ENCODE measurements at regions not wholly inside any gene's neighbourhood (a gene's known extent, or its start where the extent isn't known, plus 50 kb on each side); places are given as distances from the start of the nearest gene placed in this dataset.

DNA sequence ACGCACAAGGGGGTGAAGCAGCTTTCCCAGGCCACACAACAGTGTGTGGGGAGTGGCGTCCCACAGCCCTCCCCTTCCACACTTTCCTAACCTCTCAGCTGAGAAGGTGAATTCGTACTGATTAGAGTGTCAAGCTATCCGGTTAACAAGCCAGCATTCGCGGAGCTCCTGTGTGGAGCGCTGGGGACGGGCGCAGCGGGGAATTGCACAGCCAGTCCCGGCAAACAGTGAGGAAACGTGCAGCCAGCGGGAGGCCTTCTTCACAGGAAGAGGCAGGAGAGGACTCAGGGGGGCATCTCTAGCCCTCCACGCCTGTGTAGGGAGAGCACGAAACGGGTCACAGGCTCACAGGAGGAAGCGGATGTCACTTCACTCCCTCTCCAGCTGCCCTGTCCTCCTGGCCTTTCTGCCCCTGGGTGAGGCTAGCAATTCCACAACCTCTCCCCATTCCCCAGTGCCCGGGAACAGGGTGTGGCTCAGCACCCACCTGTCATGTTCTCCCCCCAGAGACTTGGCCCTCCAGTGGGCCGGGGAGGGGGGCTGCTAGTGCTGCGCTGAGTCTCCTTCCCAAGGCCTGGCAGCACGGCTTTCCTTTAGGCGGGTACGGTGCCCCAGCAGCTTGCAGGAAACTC, 117.3 kb downstream of the CPZ start:
- peak; percentile 4 for DNase-seq

DNA sequence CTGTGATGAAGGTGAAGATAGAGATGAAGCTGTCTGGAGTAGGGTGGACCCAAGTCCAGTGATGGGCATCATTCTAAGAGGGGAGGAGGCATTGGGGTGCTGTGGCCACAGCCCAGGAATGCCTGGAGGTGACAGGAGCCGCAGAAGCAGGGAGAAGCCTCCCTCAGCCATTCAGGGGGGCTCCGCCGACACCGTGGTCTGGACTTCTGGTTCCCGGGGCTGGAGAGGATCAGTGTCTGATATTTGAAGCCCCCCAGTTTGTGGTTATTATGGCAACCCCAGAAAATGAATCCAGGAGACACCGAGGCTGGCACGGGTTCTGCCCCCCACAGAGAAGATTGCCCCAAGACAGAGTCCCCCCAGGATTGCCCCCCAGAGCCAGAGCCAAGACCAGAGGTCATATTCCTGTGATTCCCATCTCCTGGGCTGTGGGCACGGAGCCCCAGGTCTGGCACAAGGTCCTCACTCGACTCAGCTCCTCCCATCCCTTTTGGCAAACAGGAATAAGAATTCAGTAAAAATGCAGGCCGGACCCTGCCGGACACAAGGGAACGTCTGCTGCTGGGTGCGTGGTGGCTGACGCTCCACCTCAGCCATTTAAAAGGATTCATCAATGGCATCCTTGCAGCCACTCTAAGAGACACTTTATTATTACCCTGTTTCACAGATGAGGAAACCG, 116.6 kb downstream of the CPZ start:
- DNase-seq: peak; percentile 12

DNA sequence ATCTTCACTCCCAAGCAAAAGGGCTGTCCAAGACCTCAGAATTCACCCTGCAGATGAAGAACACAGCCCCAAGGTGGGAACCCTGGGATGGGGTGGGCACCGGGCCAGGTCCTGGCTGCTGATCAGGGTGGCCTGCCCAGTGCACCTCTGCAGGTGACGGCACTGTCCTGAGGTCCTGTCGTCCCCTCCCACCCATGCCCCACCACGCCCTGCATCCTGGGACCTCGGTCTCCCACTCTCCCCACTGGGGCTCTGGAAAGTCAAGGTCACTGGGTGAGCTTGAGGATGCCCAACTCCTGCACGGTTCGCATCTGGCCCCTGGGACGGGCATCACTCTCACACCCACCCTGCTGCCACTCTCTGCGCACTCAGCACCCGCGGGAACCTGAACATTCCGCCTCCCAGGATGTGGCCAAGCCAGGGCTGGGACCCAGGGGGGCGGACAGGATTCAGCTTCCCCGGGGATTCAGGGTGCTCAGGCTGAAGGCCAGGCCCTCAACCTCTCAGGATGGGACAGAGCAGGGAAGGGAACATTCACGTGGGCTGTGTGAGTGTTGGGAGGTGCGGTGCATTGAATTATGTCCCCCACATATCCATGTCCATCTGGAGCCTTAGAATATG, 115.9 kb downstream of the CPZ start:
- DNase-seq: peak; percentile 14

DNA sequence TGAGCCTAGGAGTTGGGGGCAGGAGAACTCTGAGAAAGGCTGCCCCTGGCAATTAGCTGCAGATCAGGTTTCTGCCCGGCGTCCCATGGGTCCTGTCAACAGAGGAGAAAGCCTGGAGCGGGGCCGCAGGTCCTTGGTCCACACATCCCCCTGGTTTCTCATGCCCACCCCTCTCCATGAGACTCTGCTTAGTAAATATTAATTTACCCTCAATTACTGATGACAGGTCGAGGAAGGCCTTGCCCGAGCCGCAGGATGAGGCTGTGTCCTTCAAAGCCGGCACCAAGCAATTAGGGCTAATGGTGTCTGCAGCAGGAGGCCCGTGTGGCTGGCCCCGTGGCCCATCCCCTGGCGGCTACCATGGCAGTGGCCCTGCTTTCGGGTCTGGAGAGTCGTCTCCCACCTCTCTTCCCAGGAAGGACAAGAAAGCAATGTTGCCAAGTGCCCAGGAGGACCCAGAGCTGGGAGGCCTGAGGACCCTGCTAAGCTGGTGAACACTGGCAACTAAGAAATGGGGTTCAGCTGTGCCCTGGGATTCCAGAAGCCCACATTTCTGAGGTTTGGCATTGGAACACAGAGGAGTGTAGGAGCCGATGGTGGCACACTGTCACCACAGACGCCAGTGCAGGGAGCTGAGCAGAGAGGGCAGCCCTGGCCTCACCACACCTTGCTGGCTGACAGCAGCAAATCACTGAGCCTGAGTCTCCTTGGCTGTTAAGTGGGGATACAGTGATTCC, 114.6 kb downstream of the CPZ start:
- peak; percentile 1 for DNase-seq

DNA sequence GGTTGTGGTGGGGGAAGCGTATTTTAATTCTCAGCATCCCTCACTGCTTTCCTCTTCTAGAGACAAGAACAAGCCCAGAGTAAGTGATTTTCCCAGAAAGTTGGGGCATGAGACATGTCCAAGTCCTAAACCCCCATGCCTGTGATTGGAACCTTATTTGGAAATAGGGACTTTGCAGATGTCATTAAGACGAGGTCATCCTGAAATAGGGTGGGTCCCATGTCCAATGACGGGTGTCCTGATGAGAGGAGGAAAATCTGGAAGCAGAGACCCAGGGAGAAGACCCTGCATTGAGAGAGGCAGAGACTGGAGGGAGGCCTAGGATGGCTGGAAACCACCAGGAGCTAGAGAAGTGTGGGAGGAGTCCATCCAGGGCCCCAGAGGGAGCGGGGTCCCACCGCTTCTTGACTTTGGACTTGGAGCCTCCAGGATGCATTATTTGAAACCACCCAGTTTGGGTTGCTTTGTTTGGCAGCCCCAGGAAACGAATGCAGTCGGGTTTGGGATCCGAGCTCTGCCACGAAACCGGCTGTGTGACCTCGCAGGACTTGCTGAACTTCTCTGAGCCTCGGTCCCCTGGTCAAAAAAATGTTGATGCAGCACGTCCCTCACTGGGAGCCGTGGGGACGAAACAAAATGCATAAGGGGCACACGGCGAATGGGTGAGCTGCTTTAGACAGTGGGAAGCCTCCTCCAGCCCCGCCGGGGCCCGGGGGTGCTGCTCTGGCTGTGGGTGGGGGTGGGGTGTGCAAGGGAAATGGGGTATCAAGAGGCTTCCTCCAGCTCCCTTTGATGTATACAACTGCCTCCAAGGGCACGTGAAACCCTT, 113.9 kb downstream of the CPZ start:
- DNase-seq: peak; percentile 4

DNA sequence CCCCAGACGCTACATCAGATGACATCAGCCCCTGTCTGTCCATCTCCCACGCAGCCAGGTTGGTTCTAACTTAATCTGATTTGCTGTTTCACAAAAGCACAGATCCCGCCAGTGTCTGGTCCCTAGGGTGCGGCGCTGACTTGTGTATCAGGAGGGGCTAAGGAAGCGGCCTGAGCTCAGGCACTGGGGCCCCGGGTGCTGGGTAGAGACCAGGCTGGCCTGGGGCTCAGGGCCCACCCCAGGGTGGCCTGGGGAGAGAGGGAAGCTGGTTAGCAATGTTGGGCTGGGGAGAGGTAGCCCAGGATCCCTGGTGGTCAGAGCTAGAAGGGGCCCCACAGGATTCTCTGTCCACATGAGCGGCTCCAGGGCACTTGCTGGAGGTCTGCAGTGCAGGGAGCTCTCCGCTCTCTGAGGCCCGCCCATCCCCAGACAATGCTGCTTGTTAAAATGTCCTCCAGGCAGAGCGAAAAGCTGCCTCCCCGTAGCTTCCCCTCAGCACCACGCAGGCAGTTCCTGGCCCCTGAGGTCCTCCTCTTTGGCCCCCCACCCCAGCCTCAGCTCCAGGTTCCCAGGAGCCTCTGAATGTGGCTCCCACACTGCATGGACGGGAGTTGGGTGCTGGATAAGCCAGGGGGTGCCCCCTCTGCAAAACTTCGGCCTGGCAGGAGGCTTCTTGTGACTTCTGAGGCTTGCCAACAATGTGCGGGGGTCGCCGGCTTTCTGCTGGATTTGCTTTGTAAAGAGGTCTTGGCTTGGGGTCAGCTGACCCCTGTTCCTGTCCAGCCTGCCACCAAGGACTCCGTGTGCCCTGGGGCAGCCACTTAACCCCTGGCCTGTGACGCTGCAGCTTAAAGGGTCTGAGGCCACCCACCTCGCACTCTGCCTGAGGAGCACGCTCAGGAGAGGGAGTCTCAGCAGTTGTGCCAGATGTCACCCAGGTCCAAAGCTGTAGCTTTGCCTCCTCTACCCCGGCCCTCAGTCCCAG, 112.9 kb downstream of the CPZ start:
- DNase-seq: peak; percentile 14

DNA sequence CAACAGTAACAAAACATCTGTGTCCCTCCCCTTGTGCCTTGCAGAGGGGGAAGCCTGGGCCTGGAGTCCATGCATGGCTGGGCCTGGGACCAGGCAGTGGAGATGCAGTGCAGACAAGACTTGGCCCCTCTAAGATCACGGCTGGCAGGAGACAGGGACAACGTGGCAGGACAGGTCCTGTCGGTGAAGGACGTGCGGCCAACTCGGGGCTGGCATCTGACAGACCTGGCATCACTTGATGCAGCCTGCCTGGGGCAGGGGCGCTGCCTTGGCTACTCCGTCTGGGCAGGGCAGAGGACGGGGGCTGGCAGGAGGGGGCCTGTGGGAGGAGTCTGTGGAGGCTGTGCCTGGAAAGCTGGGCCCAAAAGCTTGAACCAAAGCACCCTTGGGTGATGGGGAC, 112.1 kb downstream of the CPZ start:
- DNase-seq: peak; percentile 9

DNA sequence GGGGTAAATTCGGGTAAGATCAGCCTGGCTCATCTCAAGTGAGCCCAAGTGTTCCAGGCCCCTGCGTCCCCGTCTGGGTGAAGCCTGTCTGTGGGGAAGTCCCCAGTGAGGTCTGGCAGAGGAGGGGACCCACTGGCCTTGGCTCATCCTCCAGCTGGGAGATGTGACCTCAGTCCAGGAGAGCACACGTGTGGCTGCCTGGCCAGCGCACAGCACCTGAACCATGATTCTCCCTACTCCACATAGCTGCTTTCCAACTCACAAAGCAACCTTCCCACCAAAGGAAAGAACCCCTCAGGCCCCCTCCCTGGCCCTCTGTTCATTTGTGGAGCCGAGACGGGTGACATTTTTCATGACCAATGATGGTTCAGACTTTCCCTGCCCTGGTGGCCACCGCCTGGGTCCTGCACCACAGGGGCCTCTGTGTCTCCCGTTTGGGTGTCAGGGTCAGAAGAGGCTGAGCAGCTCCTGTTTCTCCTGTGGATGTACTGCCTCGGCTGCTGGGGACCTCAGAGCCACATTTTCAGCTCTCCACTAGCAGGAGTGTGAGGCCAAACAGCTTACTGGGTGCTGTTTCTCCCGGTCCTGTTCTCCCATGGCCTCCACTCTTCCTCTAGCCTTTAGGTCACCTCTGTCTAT, 111.4 kb downstream of the CPZ start:
- DNase-seq: peak; percentile 9

DNA sequence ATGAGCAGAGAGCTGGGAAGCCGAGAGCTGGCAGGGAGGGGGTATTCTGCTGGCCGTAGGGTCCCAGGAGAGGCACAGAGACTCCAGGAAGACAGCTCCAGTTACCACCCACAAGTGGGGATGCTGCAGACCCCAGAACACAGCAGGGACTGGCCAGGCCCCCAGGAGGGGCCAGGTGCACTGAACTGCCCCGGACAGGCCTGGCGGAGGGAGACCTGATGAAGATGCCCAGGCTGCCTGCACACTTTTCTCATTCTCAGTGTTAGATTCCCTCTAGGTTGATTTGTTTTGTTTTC, 110.8 kb downstream of the CPZ start:
- no peak for DNase-seq

DNA sequence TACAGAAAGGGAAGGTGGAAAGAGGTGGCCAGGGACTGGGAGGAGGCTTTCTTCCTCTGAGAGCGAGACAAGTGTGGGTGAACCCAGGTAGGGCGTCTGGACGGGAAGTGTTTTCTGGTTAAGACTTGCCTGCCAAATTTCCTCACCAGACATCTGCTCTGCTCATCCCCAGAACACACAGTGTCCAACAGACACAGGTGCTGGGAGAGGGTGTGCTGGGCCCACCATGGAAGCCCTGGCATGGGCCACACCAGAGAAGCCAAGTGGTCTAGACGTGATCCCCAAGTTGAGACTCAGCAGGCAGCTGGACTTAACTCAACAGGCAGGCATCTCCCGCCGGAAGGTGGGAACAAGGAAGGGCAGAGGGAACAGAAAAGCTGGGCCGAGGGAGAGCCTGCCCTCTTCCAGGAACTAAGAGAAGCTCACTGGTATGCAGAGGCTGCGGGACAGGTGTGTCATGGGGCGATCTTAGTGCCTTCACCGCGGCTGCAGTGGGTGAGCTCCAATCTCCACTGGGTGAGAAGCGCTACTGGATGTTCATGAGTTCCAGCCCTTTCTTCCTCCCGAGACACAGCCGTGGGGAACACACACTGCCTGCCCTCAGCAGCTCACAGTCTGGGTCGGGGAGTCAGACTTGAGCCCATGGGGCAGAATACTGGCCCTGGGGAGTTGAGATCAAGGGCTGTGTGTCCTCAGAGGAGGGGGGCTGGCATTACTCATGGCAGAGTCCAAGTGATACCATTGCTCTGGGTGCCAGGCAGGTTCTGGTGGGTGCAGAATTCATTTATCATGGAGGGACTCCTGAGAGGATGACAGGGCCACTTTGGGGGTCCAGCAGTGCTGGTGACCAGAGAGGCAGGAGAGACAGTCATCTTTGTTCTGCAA, 110.2 kb downstream of the CPZ start:
- no peak for DNase-seq

DNA sequence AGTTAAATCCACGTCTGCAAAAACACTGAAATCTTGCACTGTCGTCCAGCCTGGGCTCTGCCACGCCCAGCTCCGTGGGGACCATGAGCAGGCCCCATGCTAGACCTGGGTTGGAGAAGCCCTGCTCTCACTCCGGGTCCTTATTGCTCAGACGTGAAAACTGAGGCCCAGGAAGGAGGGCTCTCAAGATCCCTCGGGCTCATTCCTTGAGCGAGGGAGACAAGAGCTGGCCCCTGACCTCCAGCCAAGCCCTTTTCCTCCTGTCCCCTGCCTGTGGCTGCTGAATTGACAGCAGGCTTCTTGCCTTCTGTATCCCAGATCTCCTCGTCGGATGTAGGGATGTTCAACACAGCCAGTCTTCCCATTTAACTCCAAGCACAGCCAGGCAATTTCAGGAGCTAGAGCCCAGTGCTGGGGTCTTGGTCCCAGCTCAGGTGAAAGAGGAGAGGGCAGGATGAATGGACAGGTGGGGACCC, 109.5 kb downstream of the CPZ start:
- no peak for DNase-seq

DNA sequence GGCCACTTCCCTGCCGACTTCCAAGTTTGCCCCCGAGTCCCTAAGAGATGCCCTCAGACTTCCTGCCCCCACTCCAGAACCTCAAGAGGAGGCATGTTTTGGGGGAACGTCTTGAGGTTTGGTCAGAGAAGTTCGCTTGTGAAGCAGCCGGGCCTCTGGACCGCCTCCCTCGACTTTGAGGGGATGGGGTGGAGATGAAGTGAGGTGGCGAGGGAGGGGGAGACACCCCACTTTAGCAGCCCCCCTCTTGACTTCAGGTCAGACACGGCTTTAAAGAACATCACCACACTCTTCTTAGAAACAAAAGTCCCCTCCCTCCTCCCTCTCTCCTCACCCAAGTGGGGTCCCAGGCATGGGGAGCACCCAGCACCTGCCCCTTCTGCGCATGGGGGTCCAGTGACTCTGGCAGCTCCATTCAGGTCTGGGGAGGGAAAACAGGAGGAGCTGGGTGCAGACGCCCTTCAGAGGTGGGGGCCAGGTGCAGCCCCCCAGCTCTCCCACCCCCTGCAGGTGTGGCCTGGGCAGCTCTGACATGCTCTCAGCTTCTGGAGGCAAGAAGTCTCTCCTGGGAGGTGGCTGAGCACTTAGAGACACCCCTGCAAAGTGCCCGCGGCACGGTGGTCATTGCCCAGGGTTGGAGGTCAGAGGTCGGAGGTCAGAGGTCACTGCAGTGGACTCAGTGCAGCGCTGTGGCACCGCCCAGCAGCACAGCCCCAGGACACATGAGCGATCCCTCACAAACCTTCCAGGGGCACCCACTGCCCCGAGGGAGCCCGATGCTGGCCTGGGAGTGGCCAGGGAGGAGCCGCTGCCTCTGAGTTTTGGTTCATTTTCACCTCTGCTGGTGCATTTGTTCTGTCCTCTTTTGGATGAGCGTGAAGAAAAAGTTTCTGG, 108.8 kb downstream of the CPZ start:
- DNase-seq: no peak

DNA sequence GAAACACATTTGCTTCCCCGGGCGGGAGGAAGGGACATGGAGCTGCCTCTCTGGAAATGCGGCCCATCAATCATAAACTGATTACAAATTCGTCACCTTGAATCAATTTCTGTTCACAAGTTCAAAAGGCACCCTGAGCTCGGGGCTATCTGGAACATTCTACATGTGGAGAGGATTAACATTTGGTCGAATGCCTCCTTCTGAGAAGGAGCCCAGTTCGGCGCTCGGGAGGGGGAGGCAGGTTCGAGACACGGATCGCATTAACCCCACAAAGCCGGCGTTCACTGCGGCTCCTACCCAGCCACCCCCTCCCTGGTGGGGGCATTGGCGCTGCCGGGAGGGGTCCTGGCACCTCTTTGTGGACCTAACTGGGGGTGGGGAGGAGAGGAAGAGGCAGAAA, 108.0 kb downstream of the CPZ start:
- DNase-seq: no peak

DNA sequence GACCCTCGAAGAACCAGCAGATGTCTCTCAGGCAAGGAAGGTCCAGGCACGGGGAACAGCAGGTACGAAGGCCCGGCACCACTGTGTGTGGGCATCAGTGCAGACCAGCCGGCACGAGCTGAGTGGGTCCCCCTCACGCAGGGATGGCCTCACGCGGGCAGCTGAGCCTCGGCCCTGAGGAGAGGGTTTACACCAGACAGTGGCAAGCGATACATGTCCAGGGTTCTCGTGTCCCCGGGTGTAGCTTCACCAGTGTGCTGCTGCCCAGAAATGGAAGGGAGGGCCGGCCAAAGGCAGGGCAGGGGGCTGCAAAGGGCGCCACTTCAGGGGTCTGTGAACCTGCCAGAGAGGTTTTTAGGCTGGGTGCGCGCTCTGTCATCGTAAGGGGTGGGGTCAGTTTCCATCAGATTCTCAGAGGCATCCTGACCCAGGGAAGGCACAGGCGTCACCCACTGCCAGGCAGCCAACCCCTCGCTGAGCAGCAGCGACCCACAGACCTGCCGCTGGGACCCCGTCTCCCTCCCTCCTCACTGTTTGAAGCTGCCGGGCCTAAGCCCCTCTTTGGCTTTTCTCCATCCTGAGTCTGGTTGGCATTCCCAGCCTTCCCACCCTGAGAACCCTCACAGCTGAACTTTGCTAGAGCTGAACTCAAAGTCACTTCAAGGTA, 107.0 kb downstream of the CPZ start:
- DNase-seq: no peak

DNA sequence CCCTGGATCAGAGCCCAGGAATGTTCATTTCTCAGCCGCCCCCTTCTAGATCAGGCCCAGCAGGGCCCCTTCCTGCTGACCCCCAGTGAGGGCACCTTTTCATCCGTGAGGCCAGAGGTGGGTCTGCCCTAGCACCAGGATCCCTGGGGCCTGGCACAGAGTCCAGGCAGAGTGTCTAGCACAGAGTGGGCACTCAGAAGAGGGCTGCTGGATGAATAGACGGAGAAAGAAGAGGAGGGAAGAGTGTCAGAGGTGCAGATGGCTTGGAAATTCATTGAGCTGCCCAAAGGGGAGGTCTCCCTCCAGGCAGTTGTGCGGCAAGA, 106.5 kb downstream of the CPZ start:
- no peak for DNase-seq

DNA sequence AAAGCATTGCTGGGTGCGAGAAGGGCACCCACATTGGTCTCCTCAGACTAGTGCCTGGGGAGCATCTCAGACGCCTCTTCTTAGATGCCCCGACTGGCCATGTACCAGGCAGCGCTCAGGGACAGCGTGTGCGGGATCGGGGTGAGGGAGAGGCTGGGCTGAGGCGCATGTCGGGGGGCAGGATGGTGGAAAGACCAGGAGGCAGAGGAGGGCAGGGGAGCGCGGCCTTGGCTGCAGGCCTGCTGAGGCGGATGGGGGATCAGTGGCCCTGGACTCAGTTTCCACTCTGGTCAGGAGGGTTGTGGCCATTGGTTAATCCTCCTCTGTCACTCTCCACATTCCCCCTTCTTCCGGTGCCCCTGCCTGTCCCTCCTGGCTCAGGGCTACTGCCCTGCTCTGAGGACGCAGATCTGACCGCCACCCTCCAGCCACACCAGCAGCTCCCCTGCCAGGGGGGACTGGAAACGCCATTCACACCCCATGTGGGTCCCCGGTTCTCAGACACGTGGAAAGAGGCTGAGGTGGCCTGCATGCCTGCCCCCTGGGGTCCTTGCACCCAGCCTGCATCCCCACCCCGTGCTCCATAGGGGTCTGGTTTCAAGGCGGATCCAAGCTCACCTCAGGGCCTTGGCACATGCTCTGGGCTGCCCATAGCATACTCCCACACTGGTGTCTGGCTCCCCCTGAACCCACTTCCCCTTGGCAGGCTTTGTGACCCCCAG, 105.9 kb downstream of the CPZ start:
- no peak for DNase-seq

DNA sequence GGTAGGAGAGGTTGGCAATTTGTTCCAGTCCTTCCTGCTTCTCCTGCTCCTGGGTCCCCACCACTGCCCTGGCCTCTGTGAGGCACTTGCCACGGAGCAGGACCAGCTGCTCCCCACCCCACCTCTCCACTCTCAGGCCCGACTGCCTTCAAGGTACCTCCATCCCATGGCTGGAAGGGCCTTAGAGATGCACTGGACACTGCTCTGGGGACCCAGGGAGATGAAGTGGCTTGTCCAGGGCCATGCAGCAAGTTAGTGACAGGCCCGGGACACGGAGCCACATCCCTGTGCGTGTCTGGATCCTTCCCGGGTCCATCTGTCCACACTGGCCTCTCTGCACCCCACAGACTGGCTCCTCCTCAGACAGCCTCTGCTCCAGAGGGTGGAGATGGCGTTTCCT, 105.3 kb downstream of the CPZ start:
- no peak for DNase-seq
